ENCODE measurements at regions not wholly inside any gene's neighbourhood (a gene's known extent, or its start where the extent isn't known, plus 50 kb on each side); places are given as distances from the start of the nearest gene placed in this dataset.

DNA sequence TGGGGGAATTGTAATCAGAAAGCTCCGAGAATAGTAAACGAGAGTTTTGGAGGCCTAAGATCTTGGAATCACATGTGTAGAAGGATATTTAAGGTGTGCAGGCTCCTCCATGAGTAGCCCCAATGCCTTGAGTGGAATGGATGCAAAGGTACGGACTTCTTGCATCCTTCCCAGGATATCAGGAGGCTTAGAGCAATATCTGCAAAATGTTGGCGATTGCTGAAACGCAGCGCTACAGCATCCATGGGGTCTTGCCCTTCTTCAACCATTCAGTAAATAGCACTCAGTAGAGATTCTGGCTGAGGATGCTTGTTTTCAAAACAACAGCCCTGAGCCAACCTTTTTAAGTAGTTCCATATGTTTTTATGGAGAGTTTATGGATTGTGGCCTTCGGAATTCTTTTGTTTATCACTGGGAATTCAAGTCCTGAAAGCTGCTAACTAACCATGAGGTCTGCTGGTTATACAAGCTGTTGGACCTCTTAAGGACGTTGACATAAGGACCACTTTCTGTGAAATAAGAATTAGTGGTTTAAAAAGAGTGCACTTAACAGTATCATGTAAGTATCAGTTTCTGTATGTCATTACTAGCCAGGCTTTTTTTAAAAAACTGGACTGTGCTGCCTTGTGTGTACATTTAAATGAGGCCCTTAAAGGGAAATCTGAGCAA is 228.8 kb upstream of the PGRMC2 start:
- DNase-seq (ENCODE audit: low read depth in 1 of 2, low spot score in 1 of 2) = no peak

GRCh38 chr4:128513664-128514484 is 226.3 kb upstream of the PGRMC2 start:
- Histone ChIP-seq H3K4me3 (replicated peaks; ENCODE audit: insufficient read depth, low read length) (no peak overlapping the region), H3K27me3 (ENCODE audit: insufficient read depth, poor library complexity, severe bottlenecking) (no peaks in the 10 kb centered on the region), H3K27ac (replicated peaks) (no peak overlapping the region)
- TF ChIP-seq, protein P1, sequence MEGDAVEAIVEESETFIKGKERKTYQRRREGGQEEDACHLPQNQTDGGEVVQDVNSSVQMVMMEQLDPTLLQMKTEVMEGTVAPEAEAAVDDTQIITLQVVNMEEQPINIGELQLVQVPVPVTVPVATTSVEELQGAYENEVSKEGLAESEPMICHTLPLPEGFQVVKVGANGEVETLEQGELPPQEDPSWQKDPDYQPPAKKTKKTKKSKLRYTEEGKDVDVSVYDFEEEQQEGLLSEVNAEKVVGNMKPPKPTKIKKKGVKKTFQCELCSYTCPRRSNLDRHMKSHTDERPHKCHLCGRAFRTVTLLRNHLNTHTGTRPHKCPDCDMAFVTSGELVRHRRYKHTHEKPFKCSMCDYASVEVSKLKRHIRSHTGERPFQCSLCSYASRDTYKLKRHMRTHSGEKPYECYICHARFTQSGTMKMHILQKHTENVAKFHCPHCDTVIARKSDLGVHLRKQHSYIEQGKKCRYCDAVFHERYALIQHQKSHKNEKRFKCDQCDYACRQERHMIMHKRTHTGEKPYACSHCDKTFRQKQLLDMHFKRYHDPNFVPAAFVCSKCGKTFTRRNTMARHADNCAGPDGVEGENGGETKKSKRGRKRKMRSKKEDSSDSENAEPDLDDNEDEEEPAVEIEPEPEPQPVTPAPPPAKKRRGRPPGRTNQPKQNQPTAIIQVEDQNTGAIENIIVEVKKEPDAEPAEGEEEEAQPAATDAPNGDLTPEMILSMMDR (IDR thresholded peaks at IDR 0.05; ENCODE audit: insufficient read depth, low read length) = no peak
- no peak for TF ChIP-seq POLR2AphosphoS5 (IDR thresholded peaks at IDR 0.05; ENCODE audit: low read depth)
- no peak for TF ChIP-seq REST (IDR thresholded peaks at IDR 0.05; ENCODE audit: insufficient replicate concordance, low read depth)
- no peak for TF ChIP-seq SPI1 (IDR thresholded peaks at IDR 0.05; ENCODE audit: borderline replicate concordance, low read depth)
- no peak for TF ChIP-seq GABPA (IDR thresholded peaks at IDR 0.05; ENCODE audit: low read depth)
- no peak for DNase-seq (ENCODE audit: low read depth in 1 of 2, low spot score in 1 of 2)

More for the DNA sequence above, 228.8 kb upstream of the PGRMC2 start:
- no peak overlapping the region for H3K4me3 ChIP-seq (replicated peaks; ENCODE audit: insufficient read depth, low read length)
- no peaks in the 10 kb centered on the region for H3K27me3 ChIP-seq (ENCODE audit: insufficient read depth, poor library complexity, severe bottlenecking)
- H3K27ac ChIP-seq (replicated peaks) = no peak overlapping the region
- TF ChIP-seq REST (IDR thresholded peaks at IDR 0.05; ENCODE audit: insufficient replicate concordance, low read depth) = no peak
- TF ChIP-seq, protein P1 (IDR thresholded peaks at IDR 0.05; ENCODE audit: insufficient read depth, low read length) = no peak

GRCh38 chr4:128512767-128513322 is 225.2 kb upstream of the PGRMC2 start:
- Histone ChIP-seq H3K4me3 (replicated peaks; ENCODE audit: insufficient read depth, low read length) (no peak overlapping the region), H3K27ac (replicated peaks) (no peak overlapping the region), H3K27me3 (ENCODE audit: insufficient read depth, poor library complexity, severe bottlenecking) (no peaks in the 10 kb centered on the region)
- DNase-seq (ENCODE audit: low read depth in 1 of 2, low spot score in 1 of 2) = peak; percentile 12 to 51
- no peak for TF ChIP-seq SPI1 (IDR thresholded peaks at IDR 0.05; ENCODE audit: borderline replicate concordance, low read depth)
- TF ChIP-seq, protein P1 (IDR thresholded peaks at IDR 0.05; ENCODE audit: insufficient read depth, low read length) = no peak
- TF ChIP-seq GABPA (IDR thresholded peaks at IDR 0.05; ENCODE audit: low read depth) = no peak
- no peak for TF ChIP-seq REST (IDR thresholded peaks at IDR 0.05; ENCODE audit: insufficient replicate concordance, low read depth)
- no peak for TF ChIP-seq POLR2AphosphoS5 (IDR thresholded peaks at IDR 0.05; ENCODE audit: low read depth)
